UCSD-AML1 (cell line): ENCODE measurements at regions not wholly inside any gene's neighbourhood (a gene's known extent, or its start where the extent isn't known, plus 50 kb on each side); places are given as distances from the start of the nearest gene placed in this dataset.
A peak's percentile ranks its signal among the peaks of the same experiment; 100 is the strongest.
"Not testable (repeated sequence)": the region's sequence is repeated elsewhere in the genome, so short reads cannot be mapped to it uniquely, and the experiment has no call there.

Experiments used
- DNase-seq: peaks from one replicate; lab custom pipeline; 2025; ENCODE audit not compliant: unreplicated experiment; lab: John Stamatoyannopoulos, UW

DNA sequence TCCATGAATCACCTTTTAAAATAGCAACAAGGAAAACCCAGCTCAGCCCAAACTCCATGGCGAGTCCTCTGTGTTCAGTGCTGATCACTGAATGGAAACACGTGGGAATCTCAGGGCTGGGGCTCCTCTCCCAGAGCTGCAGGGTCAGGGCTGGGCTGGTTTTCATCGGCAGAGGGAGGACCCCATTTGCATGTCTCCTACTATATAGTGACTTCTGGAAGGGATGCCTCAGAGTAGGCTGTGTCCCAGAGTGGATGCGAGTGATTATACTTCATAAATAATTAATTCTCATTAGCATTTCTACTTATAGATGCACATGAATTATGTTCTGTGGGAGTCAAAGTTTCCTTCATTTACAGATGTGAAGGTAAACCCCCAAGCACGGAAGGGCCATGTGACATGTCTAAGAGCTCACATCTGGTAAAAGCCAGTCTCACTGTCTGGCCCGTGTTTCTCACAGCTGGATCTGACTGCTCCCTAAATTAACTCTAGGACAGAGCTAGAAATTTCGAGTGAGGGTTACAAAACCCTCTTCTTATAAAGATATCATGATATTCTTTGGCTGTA is 685.0 kb downstream of the TMEM121 start:
- DNase-seq, result no peak

DNA sequence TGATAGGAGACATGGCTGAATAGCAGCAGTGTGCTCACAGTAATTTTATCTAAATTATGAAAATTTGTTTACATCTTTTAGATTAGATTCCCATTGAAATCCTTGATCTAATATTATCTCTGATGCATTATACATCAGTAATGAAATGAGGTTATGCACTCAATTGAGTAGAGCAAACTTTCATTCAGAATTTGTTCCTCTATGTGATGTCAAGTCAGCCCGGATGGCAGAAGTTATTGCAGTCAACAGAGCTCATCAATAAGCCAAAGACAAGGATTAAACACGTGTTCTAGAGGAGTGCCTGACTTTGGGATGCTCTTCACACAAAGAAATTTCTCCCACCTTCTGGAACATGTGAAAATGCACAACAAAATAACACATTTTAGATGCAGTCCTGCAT is 688.8 kb downstream of the TMEM121 start:
- DNase-seq, result no peak

DNA sequence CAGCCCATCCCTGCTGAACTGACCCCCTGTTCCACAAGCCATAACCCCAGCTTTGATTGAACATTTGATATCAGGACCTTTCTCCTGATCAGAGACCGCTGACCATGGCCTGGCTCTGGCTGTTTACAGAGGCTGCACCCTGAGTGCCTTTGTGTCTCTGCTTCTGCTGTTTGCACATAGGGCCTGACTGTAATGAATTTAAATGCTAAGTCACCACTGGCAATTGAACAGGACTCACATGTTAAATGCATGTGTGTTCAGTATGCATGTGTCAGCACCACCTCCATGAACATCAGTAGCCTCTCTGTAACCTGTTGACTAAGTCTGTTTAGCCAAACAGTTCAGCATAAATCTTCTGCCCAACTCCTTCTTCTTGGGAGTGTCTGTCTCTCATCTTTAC is 690.3 kb downstream of the TMEM121 start:
- DNase-seq, result no peak

DNA sequence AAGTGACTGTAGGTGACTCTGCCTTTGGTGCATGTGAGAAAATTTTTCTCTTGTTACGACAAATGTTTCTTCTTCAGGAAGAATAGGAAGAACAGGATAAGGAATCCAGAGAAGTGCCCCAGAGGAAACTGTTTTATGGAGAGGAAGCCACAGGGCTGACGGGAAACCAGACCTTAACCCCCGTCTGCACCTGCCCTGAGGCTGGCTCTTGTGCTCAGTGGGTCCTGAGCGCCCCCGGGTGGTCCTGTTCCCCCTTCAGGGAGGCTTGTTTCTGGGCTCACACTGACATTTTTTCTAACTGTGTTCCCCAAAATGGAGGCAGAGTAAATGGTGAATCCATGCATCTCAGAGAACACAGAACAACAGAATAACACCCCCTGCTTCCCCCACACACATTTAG is 691.8 kb downstream of the TMEM121 start:
- DNase-seq, result peak; percentile 36

DNA sequence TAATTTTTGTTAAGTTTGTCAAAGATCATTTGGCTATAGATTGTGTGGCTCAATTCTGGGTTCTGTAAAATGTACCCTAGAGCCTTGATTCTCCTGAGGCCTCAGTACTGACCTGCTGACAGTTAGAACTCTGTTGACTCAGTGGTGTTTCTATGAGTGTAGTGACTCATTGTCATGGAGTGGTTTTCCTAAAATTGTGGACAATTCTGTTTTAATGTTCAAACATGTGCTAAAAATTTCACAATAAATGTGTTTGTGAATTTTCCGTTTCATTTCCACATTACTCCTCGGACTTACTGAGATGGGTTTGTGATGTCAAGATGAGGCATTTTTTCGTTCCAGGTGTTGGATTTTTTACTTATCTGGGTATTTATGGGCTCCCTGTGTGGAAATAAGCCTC is 695.9 kb downstream of the TMEM121 start:
- no peak for DNase-seq

DNA sequence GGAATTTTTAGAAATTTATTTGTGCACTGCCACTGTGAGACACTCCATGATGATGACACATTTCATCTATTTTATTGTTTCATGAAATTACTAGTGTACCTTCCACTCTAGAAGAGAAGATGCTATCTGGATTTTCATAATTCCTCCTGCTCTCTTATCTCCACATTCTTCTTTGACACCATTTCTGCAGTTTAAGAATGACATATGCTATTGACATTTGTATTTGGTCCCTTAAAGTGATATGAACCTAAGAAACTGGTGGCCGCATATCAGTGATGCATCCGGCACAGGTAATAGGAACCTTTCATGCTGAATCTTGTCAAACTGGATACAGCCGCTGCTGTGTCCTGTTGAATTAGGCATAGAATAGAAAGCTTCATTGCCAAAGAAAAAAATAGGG is 696.3 kb downstream of the TMEM121 start:
- DNase-seq, result no peak

DNA sequence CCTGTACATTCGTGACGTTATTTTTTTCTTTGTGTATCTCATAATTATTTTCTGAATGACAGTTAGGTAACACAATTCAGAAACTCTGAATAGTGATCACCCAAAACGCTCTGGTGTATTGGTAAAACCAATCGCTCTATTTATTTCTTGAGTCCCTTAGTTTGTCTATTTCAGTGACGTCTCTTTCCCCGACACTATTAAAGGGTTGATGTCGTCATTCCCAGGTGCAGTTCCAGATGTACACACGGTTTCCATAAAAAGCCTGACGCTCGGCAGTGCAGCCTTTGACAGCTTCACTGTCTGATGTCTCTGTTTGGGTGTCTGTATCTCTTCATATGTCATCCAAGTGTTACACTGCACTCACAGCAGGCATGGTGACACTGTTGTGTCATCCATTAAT is 701.4 kb downstream of the TMEM121 start:
- DNase-seq, result no peak

DNA sequence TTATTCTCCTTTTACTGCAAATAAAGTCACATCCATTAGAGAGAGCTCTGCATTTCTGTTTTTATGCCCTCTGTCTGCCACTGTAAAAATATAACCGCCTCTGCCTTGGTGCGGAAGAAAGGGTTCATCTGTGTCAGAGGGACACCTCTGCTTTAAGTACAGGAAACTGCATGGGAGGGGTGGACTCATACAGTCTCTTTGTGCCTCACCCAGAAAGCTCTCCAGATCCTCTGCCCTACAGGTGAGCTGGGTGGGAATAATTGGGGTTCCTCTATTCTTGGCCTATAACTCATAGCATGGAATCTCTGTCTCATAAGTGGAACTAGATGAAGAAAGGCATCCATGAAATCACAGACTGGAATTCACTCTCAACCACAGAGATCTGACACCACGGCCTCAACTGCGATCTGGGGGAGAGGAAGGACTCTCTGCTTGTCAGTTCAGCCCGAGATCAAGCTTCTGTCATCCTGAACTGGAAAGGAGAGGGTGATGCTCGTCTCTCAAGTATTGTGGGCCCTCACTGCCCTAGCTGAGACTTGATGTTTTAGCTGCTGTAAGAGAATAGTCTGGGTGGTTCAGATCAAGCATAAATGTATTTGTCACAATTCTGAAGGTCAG is 702.3 kb downstream of the TMEM121 start:
- DNase-seq, result no peak

DNA sequence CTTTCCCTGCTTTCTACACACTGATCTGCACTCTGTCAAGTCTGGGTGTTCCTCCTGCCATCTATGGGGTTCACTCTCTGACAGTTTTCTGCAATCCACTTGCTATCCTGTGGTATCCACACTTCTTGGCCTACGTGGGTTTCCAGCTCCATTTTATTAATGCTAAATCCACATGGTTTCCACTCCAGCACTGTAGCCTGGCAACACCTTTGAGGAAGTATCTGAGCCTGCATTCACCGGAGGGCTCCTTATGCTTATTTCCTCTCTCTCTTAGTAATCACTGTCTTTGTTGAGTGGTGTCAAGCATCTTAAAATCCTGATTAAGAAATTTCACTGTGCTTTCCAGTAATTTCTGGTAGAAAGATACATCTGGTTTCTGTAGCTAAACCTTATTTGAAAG is 703.7 kb downstream of the TMEM121 start:
- DNase-seq, result no peak

DNA sequence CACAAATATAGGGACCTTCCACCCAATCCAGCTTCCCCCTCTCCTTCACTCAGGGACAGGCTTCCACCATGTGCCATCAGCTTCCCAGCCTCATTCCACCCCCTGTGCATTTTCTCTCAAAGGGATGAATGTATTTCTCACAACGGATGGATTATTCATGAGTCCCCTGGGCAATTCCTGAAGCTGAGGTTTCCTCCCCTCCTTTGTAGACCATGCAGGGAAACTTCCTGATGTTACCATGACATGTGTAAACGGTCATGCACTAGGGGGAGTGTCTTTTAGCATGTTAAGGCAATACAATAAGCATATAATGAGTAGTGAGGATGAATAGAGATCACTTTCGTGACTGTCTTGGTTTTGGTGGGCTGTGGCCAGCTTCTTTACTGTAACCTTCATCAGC is 706.8 kb downstream of the TMEM121 start:
- not testable (repeated sequence) for DNase-seq

DNA sequence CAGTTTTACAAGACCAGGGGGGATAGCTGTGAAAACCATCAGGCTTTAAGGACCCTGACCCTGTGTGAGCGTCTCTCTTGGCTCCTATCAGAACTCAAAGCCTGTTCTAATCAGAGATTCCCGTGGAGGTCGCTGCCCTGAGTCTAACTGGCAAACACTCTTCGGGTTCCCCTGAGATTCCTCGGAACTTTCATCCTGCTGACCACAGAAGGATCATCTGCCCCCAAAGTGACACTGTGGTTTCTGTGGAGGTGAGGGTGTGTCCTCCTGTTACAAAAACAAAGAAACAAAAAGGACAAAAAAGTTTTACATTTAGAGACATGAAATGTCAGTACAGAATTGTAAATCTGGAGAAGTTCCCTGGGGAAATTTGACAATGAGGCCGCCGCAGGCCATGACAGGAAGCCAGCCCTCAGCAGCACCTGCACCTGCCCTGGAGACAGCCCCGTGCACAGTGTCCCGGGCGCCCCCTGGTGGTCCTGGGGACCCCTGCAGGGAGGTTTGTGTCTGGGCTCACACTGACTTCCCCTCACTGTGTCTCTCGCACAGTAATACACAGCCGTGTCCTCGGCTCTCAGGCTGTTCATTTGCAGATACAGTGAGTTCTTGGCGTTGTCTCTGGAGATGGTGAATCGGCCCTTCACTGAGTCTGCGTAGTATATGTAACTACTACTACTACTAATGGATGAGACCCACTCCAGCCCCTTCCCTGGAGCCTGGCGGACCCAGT is 708.3 kb downstream of the TMEM121 start:
- DNase-seq, result not testable (repeated sequence)

DNA sequence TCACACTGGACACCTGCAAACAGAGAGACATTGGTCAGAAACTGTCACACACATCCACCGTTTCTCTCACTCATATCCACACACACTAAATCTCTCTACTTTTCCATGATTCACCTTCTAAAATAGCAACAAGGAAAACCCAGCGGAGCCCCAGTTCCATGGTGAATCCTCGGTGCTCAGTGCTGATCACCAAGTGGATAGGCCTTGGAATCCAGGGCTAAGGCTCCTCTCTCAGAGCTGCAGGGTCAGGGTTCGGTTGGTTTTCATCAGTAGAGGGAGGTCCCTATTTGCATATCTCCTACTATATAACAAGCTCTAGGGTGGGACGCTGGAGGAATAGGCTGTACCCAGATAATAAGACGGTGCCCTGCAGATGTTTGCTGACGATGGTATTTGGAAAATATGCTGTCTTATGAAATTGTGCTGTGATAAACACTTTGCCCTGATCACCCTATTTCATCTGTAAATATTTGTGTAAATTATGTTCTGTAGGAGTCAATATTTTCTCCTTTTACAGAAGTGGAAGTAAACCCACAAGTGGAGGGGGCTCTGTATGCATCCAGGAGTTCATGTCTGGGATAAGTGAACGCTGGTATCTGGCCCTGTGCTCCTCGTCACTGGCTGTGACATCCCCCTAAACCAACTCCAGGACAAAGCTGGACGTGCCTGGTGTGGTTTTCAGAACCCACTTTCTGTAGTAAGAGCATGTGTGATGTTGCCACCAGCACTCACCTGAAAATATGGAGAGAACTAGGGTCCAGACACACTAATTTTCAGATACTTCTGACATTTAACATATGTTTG is 709.2 kb downstream of the TMEM121 start:
- DNase-seq, result no peak

DNA sequence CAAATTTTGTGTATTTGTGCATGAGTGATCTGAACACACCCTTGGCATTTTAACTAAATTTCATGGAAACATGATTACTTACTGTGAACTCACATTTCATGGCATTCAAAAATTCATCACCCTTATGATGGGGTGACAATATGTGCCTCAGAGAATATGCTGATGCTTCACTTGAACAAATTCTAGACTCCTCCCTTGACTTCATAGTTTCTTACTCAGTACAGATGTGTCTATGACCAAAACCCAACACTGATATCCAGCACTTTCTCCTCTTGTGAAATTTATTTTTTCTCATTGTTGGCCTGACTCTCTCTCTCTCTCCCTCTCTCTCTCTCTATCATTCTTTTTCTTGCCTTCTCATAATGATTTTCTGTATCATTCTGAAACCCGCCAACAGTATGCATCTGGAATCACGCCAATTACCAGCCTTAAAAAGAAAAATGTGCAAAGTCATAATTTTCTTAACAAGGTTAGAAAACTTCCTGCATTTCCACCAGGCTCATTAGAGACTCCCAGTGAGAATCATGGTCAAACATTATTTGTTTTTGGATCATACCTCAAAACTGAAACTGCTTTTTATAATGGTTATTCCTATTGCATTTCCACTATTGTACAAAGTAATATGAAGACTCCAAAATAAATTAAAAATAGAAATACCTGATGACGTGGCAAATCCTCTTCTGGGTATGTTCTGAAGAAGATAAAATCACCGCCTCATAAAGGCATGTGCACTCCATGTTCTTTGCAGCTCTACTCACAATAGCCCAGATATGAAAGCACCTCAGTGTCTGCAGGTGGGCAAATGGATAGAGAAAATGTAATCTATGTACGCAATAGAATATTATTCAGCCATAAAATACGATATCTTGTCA is 722.2 kb downstream of the TMEM121 start:
- DNase-seq, result no peak

DNA sequence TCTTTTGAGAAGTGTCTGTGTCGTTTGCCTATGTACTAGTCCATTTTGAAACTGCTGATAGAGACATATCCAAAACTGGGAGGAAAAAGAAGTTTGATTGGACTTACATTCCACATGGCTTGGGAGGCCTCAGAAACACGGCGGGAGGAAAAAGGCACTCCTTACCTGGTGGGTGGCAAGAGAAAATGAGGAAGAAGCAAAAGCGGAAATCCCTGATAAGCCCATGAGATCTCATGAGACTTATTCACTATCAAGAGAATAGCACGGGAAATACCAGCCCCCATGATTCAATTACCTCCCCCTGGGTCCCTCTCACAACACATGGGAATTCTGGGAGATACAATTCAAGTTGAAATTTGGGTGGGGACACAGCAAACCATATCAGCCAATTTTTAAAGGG is 727.6 kb downstream of the TMEM121 start:
- DNase-seq, result not testable (repeated sequence)

DNA sequence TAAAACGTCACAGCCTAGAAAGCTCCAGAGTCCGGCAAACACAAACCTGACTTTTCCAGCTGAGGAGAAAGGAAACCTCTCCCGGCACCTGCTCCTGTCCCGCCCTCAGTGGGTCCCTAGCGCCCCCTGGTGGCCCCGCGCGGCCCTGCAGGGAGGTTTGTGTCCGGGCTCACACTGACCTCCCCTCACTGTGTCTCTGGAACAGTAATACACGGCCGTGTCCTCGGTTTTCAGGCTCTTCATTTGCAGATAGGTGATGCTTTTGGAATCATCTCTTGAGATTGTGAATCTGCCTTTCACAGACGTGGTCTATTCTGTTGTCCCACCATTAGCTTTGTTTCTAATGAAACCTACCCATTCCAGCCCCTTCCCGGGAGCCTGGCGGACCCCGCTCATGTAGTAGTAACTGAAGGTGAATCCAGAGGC is 731.2 kb downstream of the TMEM121 start:
- peak; percentile 71 for DNase-seq

DNA sequence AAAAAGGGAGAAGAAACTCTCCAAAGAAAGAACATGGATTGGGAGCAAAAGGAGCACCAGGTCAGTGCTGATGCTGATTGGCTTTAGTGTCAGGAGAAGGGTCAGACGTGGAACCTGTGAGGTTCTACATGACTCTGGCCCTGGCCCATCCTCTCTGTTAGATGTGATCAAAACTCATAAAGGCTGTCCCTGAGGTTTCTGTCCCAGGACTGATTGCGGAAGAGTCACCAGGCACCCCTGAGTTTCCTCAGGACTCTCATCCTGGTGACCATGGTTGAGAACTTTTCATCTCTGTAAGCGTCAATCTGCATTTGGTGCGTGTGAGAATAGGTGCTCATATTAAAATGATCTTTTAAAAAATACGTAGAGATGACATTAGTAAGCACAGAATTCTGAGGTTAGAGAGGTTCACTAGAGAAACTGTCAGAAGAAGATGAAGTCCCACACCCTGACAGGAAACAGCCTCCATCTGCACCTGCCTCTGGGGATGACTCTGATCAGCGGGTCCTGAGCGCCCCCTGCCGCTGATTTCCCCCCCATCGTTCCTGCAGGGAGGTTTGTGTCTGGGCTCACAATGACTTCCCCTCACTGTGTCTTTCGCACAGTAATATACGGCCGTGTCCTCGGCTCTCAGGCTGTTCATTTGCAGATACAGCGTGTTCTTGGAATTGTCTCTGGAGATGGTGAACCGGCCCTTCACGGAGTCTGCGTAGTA is 741.8 kb downstream of the TMEM121 start:
- peak; percentile 52 for DNase-seq

DNA sequence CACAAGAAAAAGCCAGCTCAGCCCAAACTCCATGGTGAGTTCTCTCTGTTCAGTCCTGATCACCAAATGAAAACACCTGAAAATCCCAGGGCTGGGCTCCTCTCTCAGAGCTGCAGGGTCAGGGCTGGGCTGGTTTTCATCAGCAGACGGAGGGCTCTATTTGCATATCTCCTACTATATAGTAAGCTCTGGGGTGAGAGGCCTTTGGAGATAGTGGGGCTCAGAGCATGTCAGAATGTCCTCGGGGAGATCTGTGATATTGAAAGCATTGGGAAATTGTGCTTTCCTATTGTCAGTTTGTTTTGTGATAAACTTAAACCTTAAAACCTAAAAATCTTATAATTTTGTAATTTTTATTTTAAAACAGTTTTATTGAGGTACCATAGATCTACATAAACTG is 742.6 kb downstream of the TMEM121 start:
- DNase-seq, result no peak

DNA sequence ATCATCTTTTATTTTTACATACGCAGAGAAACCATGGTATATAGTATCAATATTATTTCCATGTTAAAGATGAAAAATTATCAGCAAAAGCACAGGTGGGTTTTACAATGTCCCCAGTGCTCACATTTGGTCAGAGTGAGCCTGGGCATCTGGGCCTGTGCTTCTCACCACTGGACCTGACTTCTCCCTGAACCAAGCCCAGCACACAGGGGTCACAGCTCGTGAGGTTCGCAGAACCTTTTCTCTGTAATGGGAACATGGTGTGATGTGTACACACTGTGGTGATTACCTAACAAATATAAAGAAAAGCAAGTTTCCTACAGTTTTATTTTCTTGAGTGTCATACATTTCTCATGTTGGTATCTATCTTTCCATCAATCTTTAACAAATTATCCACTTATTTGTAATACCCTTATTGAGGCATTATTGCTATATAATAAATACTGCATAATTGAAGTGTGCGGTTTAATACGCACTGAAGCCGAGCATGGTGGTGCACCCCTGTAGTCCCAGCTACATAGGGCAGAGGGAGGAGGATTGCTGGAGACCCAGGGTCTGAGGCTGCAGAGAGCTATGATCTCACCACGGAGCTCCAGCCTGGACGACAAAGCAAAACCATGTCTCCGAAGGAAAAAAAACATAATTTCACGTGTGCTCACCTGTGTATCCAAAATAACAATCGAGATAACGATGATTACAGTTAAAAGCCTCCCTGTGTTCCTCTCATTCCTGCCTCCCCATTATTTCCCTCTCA is 743.2 kb downstream of the TMEM121 start:
- no peak for DNase-seq

DNA sequence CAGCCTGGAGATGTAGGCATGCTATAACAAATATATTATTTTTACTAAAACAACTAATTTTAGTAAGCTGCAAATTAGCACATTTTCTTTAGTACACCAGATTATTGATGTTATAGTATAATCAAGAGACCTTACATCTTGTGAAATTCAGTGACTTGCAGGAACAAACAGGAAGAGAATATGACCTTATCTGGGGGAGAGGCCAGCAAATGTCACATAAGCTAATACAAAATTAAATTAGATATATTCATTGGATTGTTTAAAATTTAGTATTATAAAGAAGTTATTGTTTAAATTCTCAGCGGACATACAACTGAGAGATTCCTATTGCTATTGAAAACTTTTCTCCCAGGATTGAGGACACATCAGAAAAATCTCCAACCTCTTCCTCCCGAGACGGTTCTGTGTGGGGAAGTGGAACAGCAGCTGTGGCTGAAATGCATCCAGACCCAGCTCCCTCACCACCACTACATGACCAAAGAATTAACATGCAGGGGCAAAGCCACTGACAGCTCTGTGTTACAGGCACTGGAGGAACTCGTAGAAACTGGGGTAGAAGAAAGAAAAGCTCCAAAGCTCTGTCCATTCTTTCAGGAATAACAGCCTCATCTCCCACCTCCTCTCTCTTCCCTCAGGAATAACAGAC is 744.2 kb downstream of the TMEM121 start:
- not testable (repeated sequence) for DNase-seq
